Mesendoderm (in vitro differentiated cells): ENCODE measurements at regions not wholly inside any gene's neighbourhood (a gene's known extent, or its start where the extent isn't known, plus 50 kb on each side); places are given as distances from the start of the nearest gene placed in this dataset.
"Not testable (repeated sequence)": the region's sequence is repeated elsewhere in the genome, so short reads cannot be mapped to it uniquely, and the experiment has no call there.

Experiments
- DNase-seq: peaks from one replicate; pipeline ENCODE4 v3.0.0; 2013
- H2AK5ac ChIP-seq: 2 replicates; pipeline ENCODE4 v1.6.1; 2013; ENCODE audit warnings: low read length, inconsistent platforms
- H2BK120ac ChIP-seq: 2 replicates; pipeline ENCODE4 v1.6.1; 2013; ENCODE audit warnings: low read depth, mild to moderate bottlenecking, low read length, moderate library complexity, mixed read lengths
- H2BK15ac ChIP-seq: replicated peaks from 2 replicates; pipeline ENCODE4 v1.6.1; 2013; ENCODE audit warnings: low read depth, mild to moderate bottlenecking, moderate library complexity
- H2BK5ac ChIP-seq: 2 replicates; pipeline ENCODE4 v1.6.1; 2013; ENCODE audit warnings: low read length, inconsistent platforms
- H3K18ac ChIP-seq: 2 replicates; pipeline ENCODE4 v1.6.1; 2013; ENCODE audit warnings: mild to moderate bottlenecking, low read length, mixed read lengths
- H3K23ac ChIP-seq: one replicate; pipeline ENCODE4 v1.6.1; 2013; ENCODE audit warnings: low read length
- H3K27ac ChIP-seq: 2 replicates; pipeline ENCODE4 v1.5.1; 2013; ENCODE audit warnings: low read depth, mild to moderate bottlenecking, inconsistent platforms, low read length, moderate library complexity
- H3K27me3 ChIP-seq: 2 replicates; pipeline ENCODE4 v1.6.1; 2013; ENCODE audit warnings: low read length, control low read depth, mild to moderate bottlenecking, inconsistent platforms; ENCODE audit not compliant: insufficient read depth, poor library complexity
- H3K36me3 ChIP-seq: 2 replicates; pipeline ENCODE4 v1.6.1; 2013; ENCODE audit warnings: low read length, inconsistent platforms; ENCODE audit not compliant: control insufficient read depth, insufficient read depth
- H3K4ac ChIP-seq: one replicate; pipeline ENCODE4 v1.6.1; 2013; ENCODE audit warnings: low read depth, mild to moderate bottlenecking, low read length, moderate library complexity
- H3K4me1 ChIP-seq: 2 replicates; pipeline ENCODE4 v1.6.1; 2013; ENCODE audit warnings: low read depth, low read length, inconsistent platforms; ENCODE audit not compliant: control insufficient read depth
- H3K4me2 ChIP-seq: 2 replicates; pipeline ENCODE4 v1.6.1; 2013; ENCODE audit warnings: low read length
- H3K4me3 ChIP-seq: 2 replicates; pipeline ENCODE4 v1.5.1; 2013; ENCODE audit warnings: mild to moderate bottlenecking, low read length
- H3K56ac ChIP-seq: one replicate; pipeline ENCODE4 v1.6.1; 2013; ENCODE audit warnings: low read length
- H3K79me1 ChIP-seq: 2 replicates; pipeline ENCODE4 v1.6.1; 2013; ENCODE audit warnings: low read length, inconsistent platforms
- H3K79me2 ChIP-seq: 2 replicates; pipeline ENCODE4 v1.6.1; 2013; ENCODE audit warnings: mild to moderate bottlenecking, low read length; ENCODE audit not compliant: control insufficient read depth, insufficient read depth
- H3K9ac ChIP-seq: 2 replicates; pipeline ENCODE4 v1.6.1; 2013; ENCODE audit warnings: low read length, inconsistent platforms
- H4K5ac ChIP-seq: one replicate; pipeline ENCODE4 v1.6.1; 2013; ENCODE audit warnings: low read length
- H4K8ac ChIP-seq: one replicate; pipeline ENCODE4 v1.6.1; 2013; ENCODE audit warnings: low read depth, mild to moderate bottlenecking, control low read depth, low read length, moderate library complexity
- WGBS: extraction: QIAGEN DNeasy Blood & Tissue Kit; methylation state at CpG from one replicate; pipeline ENCODE4 v1.1.7; 2013; ENCODE audit warnings: low lambda C conversion rate, missing lambda C conversion rate; ENCODE audit not compliant: insufficient coverage; ENCODE audit errors: extremely low coverage; 5-methylcytosine and 5-hydroxymethylcytosine counted together

GRCh38 chr2:4930704-4931103, 761.5 kb upstream of the SOX11 start:
- H3K56ac ChIP-seq, result no peak overlapping the region
- H3K4ac ChIP-seq, result no peak overlapping the region
- H2BK15ac ChIP-seq, result no peak overlapping the region
- H2BK5ac ChIP-seq, result no peak overlapping the region
- no peak overlapping the region for H3K18ac ChIP-seq
- H3K79me2 ChIP-seq, result no peaks in the 10 kb centered on the region
- no peak overlapping the region for H3K23ac ChIP-seq
- H2AK5ac ChIP-seq, result no peak overlapping the region
- H2BK120ac ChIP-seq, result no peak overlapping the region
- WGBS, result no CpG with 5 or more reads among the region's 5 CpGs
- H3K4me1 ChIP-seq, result no peaks in the 10 kb centered on the region
- H4K8ac ChIP-seq, result no peak overlapping the region
- H3K36me3 ChIP-seq, result no peaks in the 10 kb centered on the region
- H3K4me3 ChIP-seq, result no peak overlapping the region
- DNase-seq, result no peak
- no peaks in the 10 kb centered on the region for H3K27me3 ChIP-seq
- no peak overlapping the region for H3K27ac ChIP-seq
- no peak overlapping the region for H3K9ac ChIP-seq
- no peak overlapping the region for H4K5ac ChIP-seq
- no peaks in the 10 kb centered on the region for H3K79me1 ChIP-seq
- H3K4me2 ChIP-seq, result no peak overlapping the region

DNA sequence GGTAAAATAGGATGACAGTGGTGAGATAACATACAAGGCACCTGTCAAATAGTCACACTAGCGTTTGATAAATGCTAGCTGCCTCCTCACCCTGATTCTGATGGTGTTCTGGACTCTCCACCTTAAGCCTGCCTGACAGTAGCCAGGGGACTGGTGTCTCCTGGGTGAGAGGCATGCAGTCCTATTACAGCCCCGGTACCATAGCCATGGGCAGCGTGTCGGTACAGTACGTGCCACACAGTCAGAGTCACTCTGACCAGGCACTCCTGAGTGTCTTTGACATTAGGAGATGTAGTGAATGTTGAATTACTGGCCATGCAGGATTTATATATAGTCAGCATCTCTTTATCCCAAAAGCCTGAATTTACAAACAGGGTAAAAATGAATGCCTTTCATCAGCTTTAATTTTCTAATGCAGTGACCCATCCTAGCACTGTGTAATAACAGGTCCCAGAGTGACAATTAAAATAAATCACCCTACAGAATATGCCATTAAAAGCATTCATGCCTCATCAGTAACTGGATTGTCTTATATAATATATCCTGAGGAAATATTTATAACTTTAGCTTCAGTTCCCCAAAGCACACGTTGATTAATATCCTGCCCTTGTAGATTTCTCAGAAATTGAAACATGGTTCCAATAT, 760.3 kb upstream of the SOX11 start:
- Histone ChIP-seq H3K4me2 (no peak overlapping the region), H2BK120ac (no peak overlapping the region), H3K23ac (no peak overlapping the region), H2BK15ac (no peak overlapping the region), H4K8ac (no peak overlapping the region), H3K27me3 (no peaks in the 10 kb centered on the region), H3K4ac (no peak overlapping the region), H3K9ac (no peak overlapping the region), H3K4me3 (no peak overlapping the region), H3K36me3 (no peaks in the 10 kb centered on the region), H3K27ac (no peak overlapping the region), H3K79me1 (no peaks in the 10 kb centered on the region), H3K18ac (no peak overlapping the region), H4K5ac (no peak overlapping the region), H3K4me1 (no peaks in the 10 kb centered on the region), H3K56ac (no peak overlapping the region), H3K79me2 (no peaks in the 10 kb centered on the region), H2AK5ac (no peak overlapping the region), H2BK5ac (no peak overlapping the region)
- no CpG with 5 or more reads among the region's 6 CpGs for WGBS
- no peak for DNase-seq

- H2BK120ac ChIP-seq, H2AK5ac ChIP-seq, H4K8ac ChIP-seq, H4K5ac ChIP-seq, H3K4me1 ChIP-seq, H3K36me3 ChIP-seq, H3K79me2 ChIP-seq, H3K4ac ChIP-seq, DNase-seq, H3K9ac ChIP-seq, H3K18ac ChIP-seq, H3K23ac ChIP-seq, H3K4me2 ChIP-seq, H2BK15ac ChIP-seq, H3K27me3 ChIP-seq, H3K79me1 ChIP-seq, H3K27ac ChIP-seq, H3K4me3 ChIP-seq, H2BK5ac ChIP-seq, H3K56ac ChIP-seq: not testable (repeated sequence)
- WGBS, result no CpG with 5 or more reads among the region's 35 CpGs
Observed at GRCh38 chr2:4935291-4935690, 756.9 kb upstream of the SOX11 start.

DNA sequence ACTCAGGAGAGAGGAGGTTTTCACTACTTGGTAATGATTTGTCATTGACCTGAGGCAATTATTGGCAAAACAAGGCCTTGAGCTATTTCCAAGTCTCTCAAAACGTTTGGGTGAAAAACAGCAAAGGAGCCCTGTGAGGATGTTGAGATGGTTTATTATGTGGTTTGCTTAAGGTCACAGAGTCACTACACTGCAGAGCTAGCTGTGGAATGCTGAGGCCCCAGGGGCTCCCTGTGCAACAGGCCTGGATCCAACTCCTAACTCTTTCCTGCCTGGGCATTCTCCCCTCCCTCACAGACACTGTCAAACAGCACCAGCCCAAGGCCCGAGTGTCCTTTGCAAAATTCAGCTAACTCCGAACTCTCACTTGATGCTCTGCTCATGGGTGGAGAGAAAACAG, 754.6 kb upstream of the SOX11 start:
- no peak overlapping the region for H3K9ac ChIP-seq
- H3K56ac ChIP-seq, result no peak overlapping the region
- DNase-seq, result peak; percentile 40
- H2BK15ac ChIP-seq, result no peak overlapping the region
- no peaks in the 10 kb centered on the region for H3K79me2 ChIP-seq
- no peaks in the 10 kb centered on the region for H3K27me3 ChIP-seq
- no peak overlapping the region for H2BK120ac ChIP-seq
- H3K23ac ChIP-seq, result no peak overlapping the region
- no peaks in the 10 kb centered on the region for H3K36me3 ChIP-seq
- H3K18ac ChIP-seq, result no peak overlapping the region
- H2BK5ac ChIP-seq, result no peak overlapping the region
- no peaks in the 10 kb centered on the region for H3K4me1 ChIP-seq
- H3K27ac ChIP-seq, result no peak overlapping the region
- H3K4me2 ChIP-seq, result no peak overlapping the region
- no peak overlapping the region for H4K5ac ChIP-seq
- no peaks in the 10 kb centered on the region for H3K79me1 ChIP-seq
- H3K4ac ChIP-seq, result no peak overlapping the region
- no peak overlapping the region for H4K8ac ChIP-seq
- no peak overlapping the region for H3K4me3 ChIP-seq
- no CpG with 5 or more reads among the region's 3 CpGs for WGBS
- no peak overlapping the region for H2AK5ac ChIP-seq

DNA sequence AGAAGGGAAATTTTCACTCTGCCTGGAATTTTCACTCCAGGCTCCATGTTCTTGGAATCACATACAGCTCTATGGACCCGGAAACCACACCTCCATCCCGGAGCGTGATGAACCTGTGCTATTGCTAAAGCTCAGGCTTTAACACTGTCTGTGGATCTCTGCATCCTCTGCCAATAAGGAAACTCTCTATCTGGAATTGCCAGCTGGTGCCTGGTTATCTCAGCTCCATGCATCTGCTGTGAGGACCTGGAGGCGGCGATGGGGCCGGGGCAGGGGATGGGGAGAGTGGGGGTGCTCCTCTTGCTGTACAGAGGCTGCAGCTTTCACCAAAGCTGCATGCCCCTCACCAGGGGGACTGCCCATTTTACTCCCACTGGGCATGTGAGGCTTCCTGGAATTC, 754.0 kb upstream of the SOX11 start:
- Histone ChIP-seq H3K9ac (no peak overlapping the region), H2BK15ac (no peak overlapping the region), H3K23ac (no peak overlapping the region), H3K4me1 (no peaks in the 10 kb centered on the region), H3K36me3 (no peaks in the 10 kb centered on the region), H3K79me1 (no peaks in the 10 kb centered on the region), H3K79me2 (no peaks in the 10 kb centered on the region), H4K8ac (no peak overlapping the region), H3K4ac (no peak overlapping the region), H2AK5ac (no peak overlapping the region), H2BK5ac (no peak overlapping the region), H2BK120ac (no peak overlapping the region), H4K5ac (no peak overlapping the region), H3K18ac (no peak overlapping the region), H3K27me3 (no peaks in the 10 kb centered on the region), H3K56ac (no peak overlapping the region), H3K4me2 (no peak overlapping the region), H3K27ac (no peak overlapping the region), H3K4me3 (no peak overlapping the region)
- no CpG with 5 or more reads among the region's 6 CpGs for whole genome bisulfite sequencing
- no peak for DNase-seq

DNA sequence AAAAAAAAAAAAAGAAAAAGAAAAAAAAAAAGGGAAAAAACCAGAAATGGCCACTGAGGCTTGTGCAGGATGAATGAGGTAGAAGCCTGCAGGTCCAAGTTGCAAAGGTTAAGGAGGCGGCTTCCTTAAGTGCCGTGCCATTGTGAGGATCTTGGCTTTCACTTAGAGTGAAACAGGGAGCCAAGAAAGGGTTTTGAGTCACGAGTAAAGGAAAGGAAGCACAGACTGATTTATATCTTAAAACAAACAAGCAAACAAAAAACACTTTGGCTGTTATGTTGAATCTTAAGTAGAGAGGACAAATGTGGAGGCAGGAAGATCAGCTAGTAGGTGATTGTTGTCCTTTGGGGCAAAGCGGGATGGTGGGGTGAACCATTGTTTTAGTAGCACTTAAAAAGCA, 749.7 kb upstream of the SOX11 start:
- no peak overlapping the region for H3K56ac ChIP-seq
- H3K9ac ChIP-seq, result no peak overlapping the region
- H3K4me3 ChIP-seq, result no peak overlapping the region
- H3K18ac ChIP-seq, result no peak overlapping the region
- H3K27ac ChIP-seq, result no peak overlapping the region
- no peak overlapping the region for H3K23ac ChIP-seq
- no peaks in the 10 kb centered on the region for H3K4me1 ChIP-seq
- no peaks in the 10 kb centered on the region for H3K36me3 ChIP-seq
- H4K8ac ChIP-seq, result no peak overlapping the region
- DNase-seq, result no peak
- no peak overlapping the region for H2AK5ac ChIP-seq
- H3K4ac ChIP-seq, result no peak overlapping the region
- H3K79me2 ChIP-seq, result no peaks in the 10 kb centered on the region
- H2BK5ac ChIP-seq, result no peak overlapping the region
- H4K5ac ChIP-seq, result no peak overlapping the region
- H3K79me1 ChIP-seq, result no peaks in the 10 kb centered on the region
- no peaks in the 10 kb centered on the region for H3K27me3 ChIP-seq
- no CpG with 5 or more reads among the region's 4 CpGs for WGBS
- no peak overlapping the region for H2BK15ac ChIP-seq
- H2BK120ac ChIP-seq, result no peak overlapping the region
- no peak overlapping the region for H3K4me2 ChIP-seq
